Choroid plexus epithelial cell (primary cell): ENCODE measurements at regions not wholly inside any gene's neighbourhood (a gene's known extent, or its start where the extent isn't known, plus 50 kb on each side); places are given as distances from the start of the nearest gene placed in this dataset.

Experiments
- DNase-seq: peaks from one replicate; pipeline ENCODE4 v3.0.0-alpha.2; 2010; ENCODE audit warnings: low read depth
- H3K4me3 ChIP-seq: 2 replicates; pipeline ENCODE4 v1.5.1; 2011; ENCODE audit warnings: low read depth, mild to moderate bottlenecking, control low read depth, low read length, moderate library complexity
- CTCF ChIP-seq: conservative IDR thresholded peaks from 2 replicates; pipeline ENCODE4 v1.5.1; 2011; ENCODE audit warnings: low read depth, mild to moderate bottlenecking, control low read depth, inconsistent platforms, low read length, moderate library complexity

- TF ChIP-seq CTCF, result no peak
- H3K4me3 ChIP-seq, result no peak overlapping the region
- no peak for DNase-seq
These were observed 175.8 kb downstream of the CSNK2A3 start for GRCh38 chr11:11177156-11177808.

- TF ChIP-seq CTCF, result no peak
- DNase-seq, result no peak
- H3K4me3 ChIP-seq, result no peak overlapping the region
These were observed 179.6 kb downstream of the CSNK2A3 start for GRCh38 chr11:11173316-11174025.

- TF ChIP-seq CTCF, result no peak
- DNase-seq, result no peak
- H3K4me3 ChIP-seq, result no peak overlapping the region
These were observed 181.2 kb downstream of the CSNK2A3 start for GRCh38 chr11:11171854-11172253.

- H3K4me3 ChIP-seq, result no peak overlapping the region
- TF ChIP-seq CTCF, result no peak
- DNase-seq, result no peak
These were observed 181.8 kb downstream of the CSNK2A3 start for GRCh38 chr11:11171285-11171684.

- DNase-seq, result no peak
- no peak for TF ChIP-seq CTCF
These were observed 182.5 kb downstream of the CSNK2A3 start for GRCh38 chr11:11170352-11171084.

GRCh38 chr11:11169715-11170351 lies 183.2 kb downstream of the CSNK2A3 start:
- no peak overlapping the region for H3K4me3 ChIP-seq
- no peak for DNase-seq
- TF ChIP-seq CTCF, result no peak

More at GRCh38 chr11:11170352-11171084, 182.5 kb downstream of the CSNK2A3 start:
- H3K4me3 ChIP-seq, result no peak overlapping the region
